Progenitor cell of endocrine pancreas (in vitro differentiated cells): ENCODE measurements at regions not wholly inside any gene's neighbourhood (a gene's known extent, or its start where the extent isn't known, plus 50 kb on each side); places are given as distances from the start of the nearest gene placed in this dataset.

ENCODE experiments used
- DNase-seq: peaks from one replicate; pipeline ENCODE4 v3.0.0; 2021; ENCODE audit warnings: low spot score; ENCODE audit not compliant: unreplicated experiment
- H3K27ac Mint-ChIP-seq: 2 replicates; pipeline ENCODE4 v1.8.0; 2021; ENCODE audit warnings: mild to moderate bottlenecking, moderate library complexity, mixed read lengths
- H3K27me3 Mint-ChIP-seq: 2 replicates; pipeline ENCODE4 v1.8.0; 2021; ENCODE audit warnings: mixed read lengths
- H3K36me3 Mint-ChIP-seq: 2 replicates; pipeline ENCODE4 v1.8.0; 2022; ENCODE audit warnings: mixed read lengths; ENCODE audit not compliant: insufficient read depth
- H3K4me1 Mint-ChIP-seq: 2 replicates; pipeline ENCODE4 v1.8.0; 2021; ENCODE audit warnings: low read depth, mixed read lengths
- H3K4me3 Mint-ChIP-seq: 2 replicates; pipeline ENCODE4 v1.8.0; 2021; ENCODE audit warnings: low read depth, mild to moderate bottlenecking, moderate library complexity, mixed read lengths
- H3K9me3 Mint-ChIP-seq: 2 replicates; pipeline ENCODE4 v1.8.0; 2021; ENCODE audit warnings: low read depth, mixed read lengths
- CTCF ChIP-seq: fragments of 200-600 bp; sonication (generic); IDR thresholded peaks from one replicate; pipeline ENCODE4 v1.5.0; 2021; ENCODE audit warnings: antibody characterized with exemption, mild to moderate bottlenecking; ENCODE audit not compliant: unreplicated experiment

- H3K4me3 Mint-ChIP-seq, result no peak overlapping the region
- peaks cover 7% of the 10 kb centered on the region for H3K27me3 Mint-ChIP-seq
- DNase-seq, result no peak
- H3K27ac Mint-ChIP-seq, result no peak overlapping the region
- no peak for TF ChIP-seq CTCF
- H3K36me3 Mint-ChIP-seq, result no peaks in the 10 kb centered on the region
- H3K4me1 Mint-ChIP-seq, result no peaks in the 10 kb centered on the region
- H3K9me3 Mint-ChIP-seq, result no peaks in the 10 kb centered on the region
These were observed 161.1 kb downstream of the ZBTB18 start for GRCh38 chr1:244212219-244212618.

- Mint-ChIP-seq H3K4me3 (no peak overlapping the region), H3K27me3 (peaks cover 9% of the 10 kb centered on the region), H3K9me3 (no peaks in the 10 kb centered on the region), H3K4me1 (no peaks in the 10 kb centered on the region), H3K27ac (no peak overlapping the region), H3K36me3 (no peaks in the 10 kb centered on the region)
- TF ChIP-seq CTCF, result no peak
- DNase-seq, result no peak
These were observed 161.9 kb downstream of the ZBTB18 start for GRCh38 chr1:244212797-244213475.

GRCh38 chr1:244214009-244214967, 163.2 kb downstream of the ZBTB18 start:
- H3K27ac Mint-ChIP-seq, result no peak overlapping the region
- no peaks in the 10 kb centered on the region for H3K4me1 Mint-ChIP-seq

GRCh38 chr1:244216836-244217235, 165.8 kb downstream of the ZBTB18 start:
- no peaks in the 10 kb centered on the region for H3K9me3 Mint-ChIP-seq
- TF ChIP-seq CTCF, result no peak
- no peak overlapping the region for H3K4me3 Mint-ChIP-seq
- no peak overlapping the region for H3K27ac Mint-ChIP-seq
- H3K4me1 Mint-ChIP-seq, result no peaks in the 10 kb centered on the region
- no peaks in the 10 kb centered on the region for H3K36me3 Mint-ChIP-seq
- DNase-seq, result no peak
- H3K27me3 Mint-ChIP-seq, result peaks cover 11% of the 10 kb centered on the region

More at GRCh38 chr1:244214009-244214967, 163.2 kb downstream of the ZBTB18 start:
- Mint-ChIP-seq H3K36me3 (no peaks in the 10 kb centered on the region), H3K27me3 (peaks cover 8% of the 10 kb centered on the region), H3K9me3 (no peaks in the 10 kb centered on the region), H3K4me3 (no peak overlapping the region)
- no peak for DNase-seq
- no peak for TF ChIP-seq CTCF

- no peak overlapping the region for H3K27ac Mint-ChIP-seq
- DNase-seq, result no peak
- H3K9me3 Mint-ChIP-seq, result no peaks in the 10 kb centered on the region
- no peak overlapping the region for H3K4me3 Mint-ChIP-seq
- no peaks in the 10 kb centered on the region for H3K36me3 Mint-ChIP-seq
- peaks cover 12% of the 10 kb centered on the region for H3K27me3 Mint-ChIP-seq
- TF ChIP-seq CTCF, result no peak
- H3K4me1 Mint-ChIP-seq, result no peaks in the 10 kb centered on the region
These were observed 166.6 kb downstream of the ZBTB18 start for GRCh38 chr1:244217711-244218110.
